ENCODE measurements at regions not wholly inside any gene's neighbourhood (a gene's known extent, or its start where the extent isn't known, plus 50 kb on each side); places are given as distances from the start of the nearest gene placed in this dataset.

GRCh38 chr1:4172644-4173599, 272.9 kb upstream of the C1orf174 start:
- TF ChIP-seq EP300 (IDR thresholded peaks at IDR 0.05; ENCODE audit: borderline replicate concordance), result no peak
- no peak for TF ChIP-seq ZBTB7A (IDR thresholded peaks at IDR 0.05; ENCODE audit: low read depth)
- no peak for TF ChIP-seq RAD21 (IDR thresholded peaks at IDR 0.05; ENCODE audit: low read depth)
- no peak for TF ChIP-seq REST (IDR thresholded peaks at IDR 0.05; ENCODE audit: low read depth)
- TF ChIP-seq CEBPB (IDR thresholded peaks at IDR 0.05), result no peak
- TF ChIP-seq YY1 (IDR thresholded peaks at IDR 0.05; ENCODE audit: low read depth), result no peak
- TF ChIP-seq TCF12 (IDR thresholded peaks at IDR 0.05; ENCODE audit: low read depth), result no peak
- no peak for TF ChIP-seq TEAD4 (IDR thresholded peaks at IDR 0.05)

- no peak for TF ChIP-seq EP300 (IDR thresholded peaks at IDR 0.05; ENCODE audit: borderline replicate concordance)
- no peak for TF ChIP-seq TAF1 (IDR thresholded peaks at IDR 0.05; ENCODE audit: low read depth)
- TF ChIP-seq CEBPB (IDR thresholded peaks at IDR 0.05), result no peak
- TF ChIP-seq EGR1 (IDR thresholded peaks at IDR 0.05), result no peak
- no peak for TF ChIP-seq YY1 (IDR thresholded peaks at IDR 0.05; ENCODE audit: low read depth)
- TF ChIP-seq MAX (IDR thresholded peaks at IDR 0.05), result no peak
- no peak for TF ChIP-seq TEAD4 (IDR thresholded peaks at IDR 0.05)
- TF ChIP-seq FOXM1 (IDR thresholded peaks at IDR 0.05; ENCODE audit: borderline replicate concordance, low read depth), result no peak
These were observed 273.7 kb upstream of the C1orf174 start for GRCh38 chr1:4173731-4174130.

- no peak for TF ChIP-seq YY1 (IDR thresholded peaks at IDR 0.05; ENCODE audit: low read depth)
- TF ChIP-seq EP300 (IDR thresholded peaks at IDR 0.05; ENCODE audit: borderline replicate concordance), result no peak
- no peak for TF ChIP-seq NFIC (IDR thresholded peaks at IDR 0.05)
- TF ChIP-seq RAD21 (IDR thresholded peaks at IDR 0.05; ENCODE audit: low read depth), result no peak
- no peak for TF ChIP-seq CEBPB (IDR thresholded peaks at IDR 0.05)
- TF ChIP-seq FOXM1 (IDR thresholded peaks at IDR 0.05; ENCODE audit: borderline replicate concordance, low read depth), result no peak
- TF ChIP-seq TCF12 (IDR thresholded peaks at IDR 0.05; ENCODE audit: low read depth), result no peak
- no peak for TF ChIP-seq TAF1 (IDR thresholded peaks at IDR 0.05; ENCODE audit: low read depth)
- no peak for TF ChIP-seq MAX (IDR thresholded peaks at IDR 0.05)
- no peak for TF ChIP-seq REST (IDR thresholded peaks at IDR 0.05; ENCODE audit: low read depth)
- TF ChIP-seq TEAD4 (IDR thresholded peaks at IDR 0.05), result no peak
- no peak for TF ChIP-seq EGR1 (IDR thresholded peaks at IDR 0.05)
- TF ChIP-seq CREB1 (IDR thresholded peaks at IDR 0.05; ENCODE audit: low read depth), result no peak
- no peak for TF ChIP-seq ZBTB7A (IDR thresholded peaks at IDR 0.05; ENCODE audit: low read depth)
- TF ChIP-seq USF1 (IDR thresholded peaks at IDR 0.05), result no peak
These were observed 274.5 kb upstream of the C1orf174 start for GRCh38 chr1:4174291-4175200.

GRCh38 chr1:4175566-4176405, 275.7 kb upstream of the C1orf174 start:
- no peak for TF ChIP-seq MAX (IDR thresholded peaks at IDR 0.05)
- no peak for TF ChIP-seq REST (IDR thresholded peaks at IDR 0.05; ENCODE audit: low read depth)
- no peak for TF ChIP-seq TAF1 (IDR thresholded peaks at IDR 0.05; ENCODE audit: low read depth)
- no peak for TF ChIP-seq RAD21 (IDR thresholded peaks at IDR 0.05; ENCODE audit: low read depth)
- no peak for TF ChIP-seq NFIC (IDR thresholded peaks at IDR 0.05)
- no peak for TF ChIP-seq EP300 (IDR thresholded peaks at IDR 0.05; ENCODE audit: borderline replicate concordance)
- no peak for TF ChIP-seq TEAD4 (IDR thresholded peaks at IDR 0.05)
- TF ChIP-seq FOXM1 (IDR thresholded peaks at IDR 0.05; ENCODE audit: borderline replicate concordance, low read depth), result no peak
- TF ChIP-seq ZBTB7A (IDR thresholded peaks at IDR 0.05; ENCODE audit: low read depth), result no peak
- TF ChIP-seq USF1 (IDR thresholded peaks at IDR 0.05), result no peak
- no peak for TF ChIP-seq YY1 (IDR thresholded peaks at IDR 0.05; ENCODE audit: low read depth)
- no peak for TF ChIP-seq TCF12 (IDR thresholded peaks at IDR 0.05; ENCODE audit: low read depth)
- TF ChIP-seq CEBPB (IDR thresholded peaks at IDR 0.05), result no peak
- TF ChIP-seq EGR1 (IDR thresholded peaks at IDR 0.05), result no peak
- TF ChIP-seq CREB1 (IDR thresholded peaks at IDR 0.05; ENCODE audit: low read depth), result no peak

Measured in Ishikawa (cell line).